KOPT-K1 (cell line): ENCODE measurements at regions not wholly inside any gene's neighbourhood (a gene's known extent, or its start where the extent isn't known, plus 50 kb on each side); places are given as distances from the start of the nearest gene placed in this dataset.

ENCODE experiments used
- H3K27ac ChIP-seq: fragments of 200-600 bp; sonication (generic); 2 replicates; pipeline ENCODE4 v1.5.1; 2016; ENCODE audit warnings: antibody characterized with exemption, mild to moderate bottlenecking, low read depth, low read length; ENCODE audit not compliant: poor library complexity, severe bottlenecking
- H3K36me3 ChIP-seq: fragments of 200-600 bp; sonication (generic); 2 replicates; pipeline ENCODE4 v1.5.1; 2017; ENCODE audit warnings: antibody characterized with exemption, mild to moderate bottlenecking, low read length, moderate library complexity; ENCODE audit not compliant: insufficient read depth
- H3K9me3 ChIP-seq: fragments of 200-600 bp; sonication (generic); 2 replicates; pipeline ENCODE4 v1.5.1; 2017; ENCODE audit warnings: antibody characterized with exemption, low read length, mild to moderate bottlenecking; ENCODE audit not compliant: insufficient read depth, poor library complexity, severe bottlenecking

DNA sequence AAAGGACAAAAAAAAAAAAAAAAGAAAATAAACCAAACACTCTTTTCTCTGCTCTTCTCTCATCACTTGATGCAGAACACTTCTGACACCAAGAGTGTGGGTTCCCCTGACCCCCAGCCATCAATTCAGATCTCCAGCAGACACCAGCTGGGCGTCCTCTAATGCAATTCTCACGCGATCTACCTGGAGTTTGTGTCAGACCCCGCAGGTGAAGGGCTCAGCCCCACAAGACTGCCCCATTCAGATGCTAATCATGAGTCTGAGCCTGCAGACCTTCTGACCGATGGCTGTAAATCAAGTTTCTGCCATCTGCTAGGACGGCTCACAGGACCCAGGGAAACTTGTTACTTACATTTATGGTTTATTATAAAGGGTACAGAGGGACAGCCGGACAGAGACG is 133.6 kb upstream of the C1orf174 start:
- Histone ChIP-seq H3K27ac (no peak overlapping the region), H3K36me3 (no peaks in the 10 kb centered on the region), H3K9me3 (peaks cover 34% of the 10 kb centered on the region)

DNA sequence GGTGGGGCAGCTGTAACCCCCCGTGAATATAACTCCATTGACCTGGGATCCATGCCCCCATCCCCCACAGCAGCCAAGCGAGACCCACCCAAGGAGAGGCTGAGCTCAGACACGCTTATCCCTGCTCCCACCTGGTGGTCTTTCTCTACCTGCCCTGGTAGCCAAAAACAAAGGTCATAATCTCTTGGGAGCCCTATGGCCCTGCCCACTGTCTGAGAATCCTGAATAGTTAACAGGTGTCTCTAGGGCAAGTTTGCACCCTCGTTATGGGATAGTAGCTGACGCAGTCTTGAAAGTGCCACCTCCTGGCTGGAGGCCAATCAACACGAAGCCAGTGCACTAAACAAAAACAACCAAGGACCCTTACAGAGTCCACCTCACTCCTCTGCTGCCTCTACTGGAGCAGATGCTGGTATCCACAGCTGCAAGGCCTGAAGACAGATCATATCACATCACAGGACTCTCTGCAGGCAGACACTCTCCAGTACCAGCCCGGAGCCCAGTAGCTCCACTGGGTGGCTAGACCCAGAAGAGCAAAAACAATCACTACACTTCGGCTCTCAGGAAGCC is 134.3 kb upstream of the C1orf174 start:
- Histone ChIP-seq H3K9me3 (peaks cover 34% of the 10 kb centered on the region), H3K36me3 (no peaks in the 10 kb centered on the region), H3K27ac (no peak overlapping the region)

DNA sequence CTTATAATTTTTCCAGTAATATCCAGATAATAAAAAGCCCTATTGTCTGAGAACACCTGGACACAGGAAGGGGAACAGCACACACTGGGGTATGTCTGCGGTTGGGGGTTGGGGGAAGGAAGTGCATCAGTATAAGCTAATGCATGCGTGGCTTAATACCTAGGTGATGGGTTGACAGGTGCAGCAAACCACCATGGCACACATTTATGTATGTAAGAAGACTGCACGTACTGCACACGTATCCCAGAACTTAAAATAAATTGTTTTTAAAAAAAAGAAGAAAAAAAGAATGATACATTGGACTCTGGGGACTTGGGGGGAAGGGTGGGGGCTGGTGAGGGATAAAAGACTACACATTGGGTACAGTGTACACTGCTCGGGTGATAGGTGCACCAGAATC is 144.9 kb upstream of the C1orf174 start:
- Histone ChIP-seq H3K36me3 (no peaks in the 10 kb centered on the region), H3K27ac (no peak overlapping the region), H3K9me3 (no peaks in the 10 kb centered on the region)

DNA sequence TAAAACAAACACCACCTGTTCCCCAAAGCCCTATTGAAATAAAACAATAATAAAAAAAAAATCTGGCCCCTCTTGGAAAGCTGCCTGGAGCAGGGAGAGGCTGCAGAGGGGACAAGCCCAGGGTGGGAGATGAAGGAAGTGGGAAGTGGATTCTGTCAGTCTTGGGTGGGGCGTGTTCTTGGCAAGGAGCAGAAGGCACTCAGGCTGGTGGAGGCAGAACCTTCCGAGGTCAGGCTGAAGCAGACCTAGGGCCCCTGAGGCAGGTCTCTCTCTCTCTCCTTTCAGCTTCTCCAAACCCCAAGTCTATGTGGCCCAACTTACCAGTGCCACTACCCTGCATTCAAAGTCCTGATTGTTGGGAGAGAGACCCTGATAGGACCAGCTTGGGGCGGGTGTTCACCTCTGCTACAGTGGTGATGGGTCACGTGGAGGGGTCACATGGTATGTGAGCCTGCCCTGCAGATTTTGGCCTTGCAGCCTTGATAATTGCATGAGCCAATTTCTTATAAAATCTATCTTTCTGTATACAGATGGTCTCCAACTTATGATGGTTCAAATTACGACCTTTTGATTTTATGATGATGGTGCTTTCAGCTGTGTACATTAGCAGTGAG is 145.4 kb upstream of the C1orf174 start:
- Histone ChIP-seq H3K9me3 (no peaks in the 10 kb centered on the region), H3K36me3 (no peaks in the 10 kb centered on the region), H3K27ac (no peak overlapping the region)

DNA sequence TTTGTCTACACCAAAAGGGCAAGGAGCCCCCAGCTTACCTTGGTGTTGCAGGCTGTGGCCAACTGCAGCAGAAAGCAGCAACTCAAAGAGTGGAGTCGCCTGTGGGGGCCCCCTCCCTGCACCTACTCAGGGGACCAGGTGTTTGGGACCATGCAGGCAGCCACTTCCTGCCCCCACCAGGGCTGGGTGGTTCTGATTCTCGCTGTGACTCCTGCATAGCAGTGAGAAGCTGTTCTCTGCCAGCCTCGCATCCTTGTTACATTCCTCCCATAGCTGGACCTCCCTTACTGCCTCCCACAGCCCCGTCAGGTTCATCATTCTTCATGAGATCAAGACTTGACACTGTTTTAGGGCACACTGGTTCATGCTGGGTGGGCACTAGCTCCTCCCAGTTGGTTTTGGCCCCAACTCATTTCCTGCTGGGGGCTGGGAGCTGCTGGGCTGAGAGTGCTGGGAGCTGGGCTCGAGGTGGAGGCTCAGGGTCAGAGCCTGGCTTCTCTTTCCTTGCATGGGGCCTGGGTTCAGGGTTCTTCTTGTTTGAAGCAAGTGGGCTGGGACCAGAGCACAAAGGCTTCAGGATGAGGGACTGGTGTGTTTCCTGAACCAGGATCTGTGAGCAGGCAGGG is 146.9 kb upstream of the C1orf174 start:
- peak overlapping the region; percentile 51 for H3K27ac ChIP-seq
- no peaks in the 10 kb centered on the region for H3K36me3 ChIP-seq
- no peaks in the 10 kb centered on the region for H3K9me3 ChIP-seq

DNA sequence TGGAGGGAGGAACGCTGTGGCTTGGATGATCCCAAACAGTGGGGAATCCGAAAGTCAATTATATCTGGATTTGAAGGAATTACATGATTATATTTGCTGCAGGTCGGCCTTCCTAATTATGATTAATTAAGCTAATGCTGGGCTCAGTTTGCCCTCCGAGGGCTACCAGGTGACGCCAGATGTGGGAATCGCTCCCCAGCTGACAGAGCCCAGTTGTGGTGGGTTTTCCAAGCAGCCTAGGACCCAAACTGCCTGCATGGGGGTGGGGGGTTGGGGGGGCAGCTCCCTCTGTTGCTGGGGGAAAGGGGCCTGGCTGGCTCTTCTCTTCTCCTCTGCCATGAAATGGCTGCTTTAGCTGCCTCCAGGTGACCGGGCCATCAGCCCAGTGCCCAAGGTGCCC is 147.6 kb upstream of the C1orf174 start:
- Histone ChIP-seq H3K36me3 (no peaks in the 10 kb centered on the region), H3K9me3 (no peaks in the 10 kb centered on the region), H3K27ac (peak overlapping the region; percentile 51)

DNA sequence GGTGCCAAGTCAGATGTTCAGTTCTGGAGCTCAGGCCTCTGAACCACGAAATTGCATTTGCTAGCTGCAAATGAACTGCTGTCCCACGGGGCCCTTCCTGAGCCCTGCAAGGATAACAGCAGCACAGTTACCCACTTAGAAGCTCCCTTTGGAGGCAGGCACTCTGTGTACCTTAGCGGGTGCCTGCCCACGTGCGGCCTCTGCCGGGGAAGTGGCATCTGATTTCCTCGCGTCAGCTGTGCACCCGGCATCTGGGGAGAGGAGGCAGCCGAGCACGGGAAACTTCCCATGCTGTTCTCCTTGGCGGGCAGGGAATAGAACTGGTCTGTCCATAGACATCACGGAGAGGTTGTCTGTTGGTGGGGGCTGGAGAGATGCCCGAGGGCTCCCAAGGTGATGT is 148.0 kb upstream of the C1orf174 start:
- no peaks in the 10 kb centered on the region for H3K36me3 ChIP-seq
- H3K9me3 ChIP-seq, result no peaks in the 10 kb centered on the region
- peak overlapping the region; percentile 51 for H3K27ac ChIP-seq

DNA sequence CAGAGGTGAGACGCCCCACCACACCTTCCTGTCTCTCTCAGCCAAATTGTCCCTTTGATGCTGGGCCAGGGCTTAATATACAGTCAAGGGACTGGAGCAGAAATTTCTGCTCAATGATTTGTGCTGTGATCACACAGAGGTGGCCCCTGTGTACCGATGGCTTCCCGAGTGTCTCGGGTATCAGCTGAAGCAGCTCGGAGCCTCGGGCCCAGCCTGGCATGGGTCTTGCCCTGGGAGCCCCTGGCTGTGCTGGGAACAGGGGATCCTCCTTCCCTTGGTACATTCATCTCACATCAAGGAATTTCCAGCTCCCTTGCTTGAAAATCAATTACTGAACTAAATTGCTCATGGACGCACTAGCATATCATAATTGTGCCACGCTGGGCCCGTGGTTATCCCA is 148.8 kb upstream of the C1orf174 start:
- Histone ChIP-seq H3K9me3 (no peaks in the 10 kb centered on the region), H3K36me3 (no peaks in the 10 kb centered on the region), H3K27ac (no peak overlapping the region)

DNA sequence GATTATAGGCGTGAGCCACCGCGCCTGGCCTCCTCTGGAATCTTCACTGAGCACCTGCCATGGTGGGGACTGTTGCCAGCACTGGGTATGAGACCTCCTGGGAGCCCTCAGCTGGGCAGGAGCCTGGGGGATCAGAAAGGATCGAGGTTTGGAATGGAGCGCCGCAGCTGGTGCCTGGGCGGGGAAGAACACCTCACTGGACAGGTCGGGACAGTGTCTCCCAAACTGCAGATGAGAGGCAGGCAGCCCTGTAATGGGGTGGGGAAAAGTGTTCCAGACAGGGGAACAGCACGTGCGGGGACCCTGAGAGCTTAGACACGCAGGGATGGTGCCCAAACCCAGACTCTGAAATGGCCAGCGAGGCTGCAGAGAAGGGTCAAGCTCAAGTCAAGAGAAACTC is 150.9 kb upstream of the C1orf174 start:
- no peaks in the 10 kb centered on the region for H3K9me3 ChIP-seq
- H3K27ac ChIP-seq, result no peak overlapping the region
- H3K36me3 ChIP-seq, result no peaks in the 10 kb centered on the region

DNA sequence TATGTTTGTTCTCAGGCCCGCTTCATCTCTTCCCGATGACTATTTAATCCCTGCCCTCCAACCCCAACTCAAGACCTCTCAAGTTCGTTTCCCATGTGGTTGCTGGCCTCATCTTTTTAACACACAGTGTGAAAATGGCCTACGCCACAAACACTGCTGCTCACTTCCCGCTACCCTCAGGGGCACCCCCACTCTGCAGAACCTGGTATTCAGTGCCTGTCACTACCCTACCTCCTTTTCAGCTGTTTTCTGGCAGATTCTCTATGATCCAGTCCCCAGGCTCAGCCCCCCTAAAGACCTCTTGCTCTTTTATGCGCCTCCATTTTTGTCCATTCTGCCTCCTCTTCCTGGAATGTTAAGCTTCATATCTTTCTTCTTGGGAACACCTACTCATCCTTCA is 152.6 kb upstream of the C1orf174 start:
- Histone ChIP-seq H3K27ac (no peak overlapping the region), H3K36me3 (no peaks in the 10 kb centered on the region), H3K9me3 (no peaks in the 10 kb centered on the region)

DNA sequence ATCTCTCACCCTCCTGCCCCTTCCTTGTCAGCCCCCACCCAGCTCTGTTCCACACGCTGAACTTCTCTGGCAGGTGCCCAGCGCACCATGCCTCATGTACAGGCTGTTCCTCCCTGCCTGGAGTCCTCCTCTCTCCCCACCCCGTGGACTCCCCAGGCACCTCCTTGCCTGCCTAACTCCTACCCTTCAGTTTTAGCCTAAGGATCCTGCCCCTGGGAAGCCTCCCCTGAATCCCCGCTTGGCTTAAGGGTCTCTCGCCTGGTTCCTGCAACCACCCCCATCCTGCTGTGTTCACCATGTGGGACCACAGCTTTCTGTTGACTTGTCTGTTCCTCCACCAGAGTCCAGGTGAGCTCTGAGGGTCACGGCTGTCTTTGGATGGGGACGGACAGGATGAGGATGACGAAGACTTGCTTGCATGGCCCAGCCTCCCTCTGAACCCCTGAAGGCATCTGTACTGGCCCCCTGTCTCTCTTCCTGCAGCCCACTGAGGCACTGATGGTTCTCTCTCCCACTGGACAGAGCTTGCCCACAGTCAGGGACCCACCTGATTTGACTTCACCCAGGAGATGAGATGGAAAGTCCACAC is 153.2 kb upstream of the C1orf174 start:
- H3K9me3 ChIP-seq, result no peaks in the 10 kb centered on the region
- H3K27ac ChIP-seq, result no peak overlapping the region
- H3K36me3 ChIP-seq, result no peaks in the 10 kb centered on the region

DNA sequence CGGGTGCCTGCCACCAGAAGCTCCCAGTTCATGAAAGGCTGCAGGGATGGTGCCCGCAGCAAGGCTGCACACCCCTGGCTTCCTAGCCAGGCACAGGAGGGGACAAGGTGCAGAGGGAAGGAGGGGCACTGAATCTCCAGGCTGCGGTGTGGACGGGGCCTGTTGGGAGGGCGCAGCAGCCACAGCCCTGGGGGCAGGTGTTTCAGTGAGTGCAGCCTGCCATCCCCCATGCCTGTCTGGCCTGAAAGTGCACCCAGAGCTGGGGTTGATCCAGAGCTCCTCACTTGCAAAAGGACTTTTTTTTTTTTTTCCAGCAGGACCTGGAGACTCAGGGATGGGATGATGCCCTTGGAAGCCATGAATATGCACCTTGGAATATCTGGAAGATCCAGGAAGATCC is 153.7 kb upstream of the C1orf174 start:
- no peaks in the 10 kb centered on the region for H3K9me3 ChIP-seq

DNA sequence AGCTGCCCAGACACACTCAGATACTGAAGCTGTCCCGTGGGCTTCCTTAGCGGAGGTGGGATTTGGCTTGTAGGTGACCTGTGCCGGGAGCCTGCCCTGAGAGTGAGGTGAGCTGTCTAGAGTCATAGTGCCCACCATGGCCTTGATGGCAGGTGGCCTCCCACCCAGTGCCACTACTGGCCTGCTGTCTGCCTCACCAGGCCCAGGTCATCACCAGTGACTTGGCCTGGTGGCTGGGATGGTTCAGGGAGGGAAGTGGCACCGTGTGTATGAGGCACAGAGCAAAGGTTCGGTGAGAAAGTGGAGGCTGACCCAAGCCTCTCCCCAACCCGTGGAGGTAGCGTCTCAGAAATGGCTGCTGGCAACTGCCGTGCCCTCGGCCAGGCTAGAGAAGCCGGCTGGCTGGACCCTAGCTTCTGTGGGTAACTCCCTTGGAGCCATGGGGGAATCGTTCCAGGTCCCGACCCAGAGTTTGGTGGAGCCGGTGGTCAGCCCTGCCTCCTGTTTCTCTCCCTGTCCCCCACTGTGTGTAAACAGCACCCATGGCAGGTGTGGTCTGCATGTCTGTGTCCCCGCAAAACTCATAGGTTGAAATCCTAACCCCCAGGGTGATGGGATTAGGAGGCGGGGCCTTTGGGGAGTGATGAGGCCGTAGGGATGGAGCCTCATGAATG is 155.4 kb upstream of the C1orf174 start:
- no peaks in the 10 kb centered on the region for H3K36me3 ChIP-seq
- H3K27ac ChIP-seq, result no peak overlapping the region
- H3K9me3 ChIP-seq, result no peaks in the 10 kb centered on the region

More for the DNA sequence above, 153.7 kb upstream of the C1orf174 start:
- Histone ChIP-seq H3K36me3 (no peaks in the 10 kb centered on the region), H3K27ac (no peak overlapping the region)

DNA sequence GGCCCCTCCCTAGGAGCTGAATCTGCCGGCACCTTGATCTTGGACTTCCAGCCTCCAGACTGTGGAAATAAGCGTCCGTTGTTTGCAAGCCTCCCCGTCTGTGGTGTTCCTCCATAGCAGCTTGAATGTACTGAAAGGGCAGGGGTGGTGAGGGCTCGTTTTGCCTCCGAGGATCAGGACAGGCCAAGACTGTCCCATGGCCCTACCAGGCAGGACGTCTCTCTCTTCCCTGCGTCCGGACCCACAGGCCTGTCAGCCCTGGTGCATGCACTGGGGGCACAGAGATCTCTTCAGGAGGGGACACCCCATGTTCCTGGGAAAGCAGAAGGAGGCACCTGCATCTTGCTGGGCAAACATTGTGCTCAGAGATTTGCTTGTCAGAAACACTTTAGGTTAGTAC is 156.3 kb upstream of the C1orf174 start:
- no peaks in the 10 kb centered on the region for H3K9me3 ChIP-seq
- H3K27ac ChIP-seq, result no peak overlapping the region

DNA sequence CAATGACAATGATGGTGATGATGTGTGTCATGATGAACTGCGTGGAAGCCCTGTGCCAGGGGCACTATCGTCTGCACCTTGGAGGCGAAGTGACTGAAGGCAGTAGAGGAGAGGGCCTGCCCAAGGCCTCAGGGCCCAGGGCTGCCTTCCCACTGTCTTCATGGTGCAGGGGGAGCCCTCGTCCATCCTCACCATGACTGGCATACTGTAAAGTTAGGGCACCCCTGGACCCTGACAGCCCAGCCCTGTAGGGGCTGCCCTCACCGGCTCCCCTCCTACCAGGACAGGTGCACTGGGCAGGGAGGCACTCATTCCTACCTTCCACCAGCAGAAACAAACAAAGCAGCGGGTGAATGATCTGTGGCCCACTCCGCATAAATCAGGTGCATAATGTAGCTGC is 156.9 kb upstream of the C1orf174 start:
- no peak overlapping the region for H3K27ac ChIP-seq
- no peaks in the 10 kb centered on the region for H3K9me3 ChIP-seq
- H3K36me3 ChIP-seq, result no peaks in the 10 kb centered on the region

More for the DNA sequence above, 156.3 kb upstream of the C1orf174 start:
- H3K36me3 ChIP-seq, result no peaks in the 10 kb centered on the region
